BJ (cell line): ENCODE measurements at regions not wholly inside any gene's neighbourhood (a gene's known extent, or its start where the extent isn't known, plus 50 kb on each side); places are given as distances from the start of the nearest gene placed in this dataset.

Experiments used
- CTCF ChIA-PET: fragments of 350-600 bp; formaldehyde crosslinking; extraction: SDS; loops from one replicate; lab custom pipeline; 2021; ENCODE audit warnings: antibody characterized with exemption, inconsistent platforms; lab: Yijun Ruan, JAX
- POLR2A ChIA-PET: fragments of 300-600 bp; sonication (Branson Sonifier 250); formaldehyde crosslinking; extraction: SDS; loops from one replicate; lab custom pipeline; 2021; ENCODE audit warnings: antibody characterized with exemption; lab: Charles Lee
- DNase-seq: peaks from one replicate; pipeline ENCODE4 v3.0.0-alpha.2; 2011; ENCODE audit warnings: low read depth
- H3K27me3 ChIP-seq: 2 replicates; pipeline ENCODE4 v1.6.0; 2011; ENCODE audit warnings: low read length; ENCODE audit not compliant: control insufficient read depth, insufficient read depth
- H3K36me3 ChIP-seq: 2 replicates; pipeline ENCODE4 v1.5.1; 2011; ENCODE audit warnings: low read length; ENCODE audit not compliant: control insufficient read depth, insufficient read depth
- H3K4me3 ChIP-seq: 2 replicates; pipeline ENCODE4 v1.5.1; 2011; ENCODE audit warnings: low read depth, mild to moderate bottlenecking, control low read depth, low read length
- TF ChIP-seq, protein P1 (sequence below): IDR thresholded peaks from 2 replicates; pipeline ENCODE4 v1.5.1; 2011; ENCODE audit warnings: low read depth, mild to moderate bottlenecking, control low read depth, inconsistent platforms, low read length, moderate library complexity; ENCODE audit not compliant: insufficient read depth

DNA sequence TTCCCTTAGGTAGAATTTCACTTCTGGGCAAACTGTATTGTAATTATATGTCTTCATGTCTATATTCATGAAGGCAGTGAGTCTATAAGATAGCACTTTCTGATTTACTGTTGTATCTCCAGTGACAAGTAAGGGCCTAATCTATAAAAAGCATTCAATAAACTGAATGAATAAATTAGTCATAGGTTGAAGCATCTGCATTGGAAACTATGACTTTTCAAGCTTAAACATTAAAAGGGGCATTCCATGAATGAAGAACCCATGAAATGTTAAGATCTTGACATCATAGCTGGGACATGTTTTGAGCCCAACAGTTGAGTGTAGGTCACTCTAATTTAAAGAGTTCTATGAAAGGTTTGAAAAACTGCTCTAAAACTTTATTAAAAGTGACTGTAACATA lies 159.3 kb upstream of the LCORL start:
- TF ChIP-seq, protein P1, sequence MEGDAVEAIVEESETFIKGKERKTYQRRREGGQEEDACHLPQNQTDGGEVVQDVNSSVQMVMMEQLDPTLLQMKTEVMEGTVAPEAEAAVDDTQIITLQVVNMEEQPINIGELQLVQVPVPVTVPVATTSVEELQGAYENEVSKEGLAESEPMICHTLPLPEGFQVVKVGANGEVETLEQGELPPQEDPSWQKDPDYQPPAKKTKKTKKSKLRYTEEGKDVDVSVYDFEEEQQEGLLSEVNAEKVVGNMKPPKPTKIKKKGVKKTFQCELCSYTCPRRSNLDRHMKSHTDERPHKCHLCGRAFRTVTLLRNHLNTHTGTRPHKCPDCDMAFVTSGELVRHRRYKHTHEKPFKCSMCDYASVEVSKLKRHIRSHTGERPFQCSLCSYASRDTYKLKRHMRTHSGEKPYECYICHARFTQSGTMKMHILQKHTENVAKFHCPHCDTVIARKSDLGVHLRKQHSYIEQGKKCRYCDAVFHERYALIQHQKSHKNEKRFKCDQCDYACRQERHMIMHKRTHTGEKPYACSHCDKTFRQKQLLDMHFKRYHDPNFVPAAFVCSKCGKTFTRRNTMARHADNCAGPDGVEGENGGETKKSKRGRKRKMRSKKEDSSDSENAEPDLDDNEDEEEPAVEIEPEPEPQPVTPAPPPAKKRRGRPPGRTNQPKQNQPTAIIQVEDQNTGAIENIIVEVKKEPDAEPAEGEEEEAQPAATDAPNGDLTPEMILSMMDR: no peak
- no peak for DNase-seq
- ChIA-PET POLR2A (no interaction called here), CTCF (no interaction called here)
- Histone ChIP-seq H3K4me3 (no peak overlapping the region), H3K27me3 (no peaks in the 10 kb centered on the region), H3K36me3 (no peaks in the 10 kb centered on the region)

DNA sequence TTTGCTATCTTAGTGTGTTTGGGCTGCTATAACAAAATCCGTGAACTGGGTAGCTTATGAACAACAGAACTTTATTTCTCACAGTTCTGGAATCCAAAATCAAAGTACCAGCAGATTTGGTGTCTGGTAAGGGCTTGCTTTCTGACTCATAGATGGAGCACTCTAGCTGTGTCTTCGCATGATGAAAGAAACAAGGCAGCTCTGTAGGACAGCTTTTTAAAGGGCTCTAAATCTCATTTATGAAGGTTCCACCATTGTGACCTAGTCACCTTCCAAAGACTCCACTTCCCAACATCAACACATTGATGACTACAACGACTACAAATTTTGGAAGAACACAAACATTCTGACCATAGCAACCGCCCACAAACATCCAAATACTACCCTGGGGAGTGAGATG lies 158.6 kb upstream of the LCORL start:
- TF ChIP-seq, protein P1: no peak
- POLR2A ChIA-PET: no interaction called here
- Histone ChIP-seq H3K36me3 (no peaks in the 10 kb centered on the region), H3K27me3 (no peaks in the 10 kb centered on the region), H3K4me3 (no peak overlapping the region)
- CTCF ChIA-PET: interaction anchor here (0.7 kb wide), 1 partner anchor 12 kb away, joined by 3 read pairs; no protein-coding TSS in a partner anchor
- DNase-seq: no peak

DNA sequence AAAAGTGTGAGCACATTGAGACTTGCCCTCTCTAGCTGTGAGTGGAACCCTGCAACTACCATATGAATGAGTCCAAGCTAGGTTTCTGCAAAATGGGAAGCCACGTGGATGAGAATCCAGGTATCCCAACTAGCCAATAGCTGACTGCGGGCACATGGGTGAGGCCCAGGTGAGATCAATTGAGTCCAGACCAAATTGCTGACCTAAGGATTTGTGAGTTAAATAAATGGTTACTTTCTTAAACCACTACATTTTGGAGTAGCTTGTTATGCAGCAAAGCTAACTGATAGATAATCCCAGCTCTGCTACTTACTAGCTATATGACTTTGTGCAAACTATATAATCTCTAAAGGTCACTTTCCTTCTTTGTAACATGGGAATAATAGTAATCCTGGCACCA lies 150.3 kb upstream of the LCORL start:
- ChIA-PET CTCF (no interaction called here), POLR2A (no interaction called here)
- no peaks in the 10 kb centered on the region for H3K36me3 ChIP-seq
- H3K4me3 ChIP-seq: no peak overlapping the region
- H3K27me3 ChIP-seq: no peaks in the 10 kb centered on the region
- TF ChIP-seq, protein P1: no peak
- no peak for DNase-seq

DNA sequence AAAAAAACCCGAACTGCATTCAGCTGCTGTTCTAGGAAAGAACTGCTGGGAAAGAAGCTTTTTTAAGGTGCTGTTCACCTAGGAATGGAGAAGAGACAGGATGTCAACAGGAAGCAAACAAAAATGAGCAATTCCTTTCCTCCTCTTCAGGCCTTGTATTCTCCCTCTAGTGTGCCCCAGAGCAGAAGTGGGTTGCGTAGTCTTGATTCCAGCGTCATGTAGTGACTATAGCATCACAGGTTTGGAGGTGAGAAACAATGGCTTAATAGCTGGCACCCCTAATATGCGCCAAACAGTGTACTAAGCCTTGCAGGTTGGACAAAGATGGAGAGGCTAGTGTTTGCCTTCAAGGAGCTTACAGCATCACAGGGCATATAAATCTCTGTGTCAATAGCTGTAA lies 146.3 kb upstream of the LCORL start:
- CTCF ChIA-PET: no interaction called here
- DNase-seq: no peak
- no peaks in the 10 kb centered on the region for H3K27me3 ChIP-seq
- POLR2A ChIA-PET: no interaction called here
- no peak overlapping the region for H3K4me3 ChIP-seq
- no peaks in the 10 kb centered on the region for H3K36me3 ChIP-seq
- TF ChIP-seq, protein P1: no peak

DNA sequence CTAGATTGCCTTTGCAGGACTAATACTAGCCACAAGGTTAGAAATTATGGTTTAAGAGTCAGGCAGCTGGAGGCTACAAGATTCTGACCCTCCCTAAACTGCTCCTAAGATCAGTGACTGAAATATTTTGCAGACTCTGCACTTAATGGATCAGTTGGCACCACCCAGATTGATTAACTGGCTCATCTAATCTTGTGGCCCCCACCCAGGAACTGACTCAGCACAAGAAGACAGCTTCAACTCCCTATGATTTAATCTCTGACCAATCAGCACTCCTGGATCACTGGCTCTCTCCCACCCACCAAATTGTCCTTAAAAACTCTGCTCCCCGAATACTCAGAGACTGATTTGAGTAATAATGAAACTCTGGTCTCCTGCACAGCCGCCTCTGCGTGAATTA lies 145.4 kb upstream of the LCORL start:
- CTCF ChIA-PET: no interaction called here

More for the DNA sequence above, 145.4 kb upstream of the LCORL start:
- Histone ChIP-seq H3K36me3 (no peaks in the 10 kb centered on the region), H3K27me3 (no peaks in the 10 kb centered on the region), H3K4me3 (no peak overlapping the region)
- no peak for DNase-seq
- POLR2A ChIA-PET: no interaction called here
- TF ChIP-seq, protein P1: no peak
